A549 (cell line): ENCODE measurements at regions not wholly inside any gene's neighbourhood (a gene's known extent, or its start where the extent isn't known, plus 50 kb on each side); places are given as distances from the start of the nearest gene placed in this dataset.

Experiments
- CHD2 ChIP-seq: fragments of 150-350 bp; IDR thresholded peaks from 2 replicates; pipeline ENCODE4 v1.6.1; 2014; ENCODE audit warnings: low read length; ENCODE audit not compliant: partially characterized antibody
- KDM1A ChIP-seq: fragments of 200-600 bp; sonication (generic); IDR thresholded peaks from 2 replicates; pipeline ENCODE4 v1.6.1; 2016; ENCODE audit warnings: low read depth, mild to moderate bottlenecking
- NFE2L2 ChIP-seq: fragments of 150-350 bp; conservative IDR thresholded peaks from 2 replicates; pipeline ENCODE4 v1.6.1; 2014; ENCODE audit warnings: low read length
- PHF8 ChIP-seq: fragments of 200-600 bp; sonication (generic); IDR thresholded peaks from 2 replicates; pipeline ENCODE4 v1.6.1; 2016; ENCODE audit warnings: low read depth, mild to moderate bottlenecking, antibody characterized with exemption, moderate library complexity, borderline replicate concordance
- POLR2A ChIP-seq: IDR thresholded peaks from 2 replicates; pipeline ENCODE4 v1.6.1; 2012; ENCODE audit warnings: mild to moderate bottlenecking, low read length
- POLR2AphosphoS2 ChIP-seq: conservative IDR thresholded peaks from 2 replicates; pipeline ENCODE4 v1.6.1; 2012; ENCODE audit warnings: low read length, improper control_type of control experiment, inconsistent platforms
- RNF2 ChIP-seq: fragments of 200-600 bp; sonication (generic); IDR thresholded peaks from 2 replicates; pipeline ENCODE4 v1.6.1; 2016; ENCODE audit warnings: low read depth, mild to moderate bottlenecking, antibody characterized with exemption, moderate library complexity, borderline replicate concordance
- TF ChIP-seq, protein P1 (sequence below): fragments of 150-350 bp; IDR thresholded peaks from 2 replicates; pipeline ENCODE4 v1.6.1; 2014; ENCODE audit warnings: low read depth, mild to moderate bottlenecking, low read length
- TF ChIP-seq, protein P2 (sequence below): fragments of 450-650 bp; IDR thresholded peaks from 2 replicates; pipeline ENCODE4 v1.6.1; 2014; ENCODE audit warnings: antibody characterized with exemption
- TF ChIP-seq, protein P3 (sequence below): fragments of 200-600 bp; sonication (generic); IDR thresholded peaks from 2 replicates; pipeline ENCODE4 v1.6.1; 2016; ENCODE audit warnings: antibody characterized with exemption, mild to moderate bottlenecking, moderate library complexity
- TF ChIP-seq, protein P4 (sequence below): fragments of >200 bp; sonication (Bioruptor Twin); formaldehyde crosslinking; IDR thresholded peaks from 3 replicates; pipeline ENCODE4 v1.5.1; 2016

DNA sequence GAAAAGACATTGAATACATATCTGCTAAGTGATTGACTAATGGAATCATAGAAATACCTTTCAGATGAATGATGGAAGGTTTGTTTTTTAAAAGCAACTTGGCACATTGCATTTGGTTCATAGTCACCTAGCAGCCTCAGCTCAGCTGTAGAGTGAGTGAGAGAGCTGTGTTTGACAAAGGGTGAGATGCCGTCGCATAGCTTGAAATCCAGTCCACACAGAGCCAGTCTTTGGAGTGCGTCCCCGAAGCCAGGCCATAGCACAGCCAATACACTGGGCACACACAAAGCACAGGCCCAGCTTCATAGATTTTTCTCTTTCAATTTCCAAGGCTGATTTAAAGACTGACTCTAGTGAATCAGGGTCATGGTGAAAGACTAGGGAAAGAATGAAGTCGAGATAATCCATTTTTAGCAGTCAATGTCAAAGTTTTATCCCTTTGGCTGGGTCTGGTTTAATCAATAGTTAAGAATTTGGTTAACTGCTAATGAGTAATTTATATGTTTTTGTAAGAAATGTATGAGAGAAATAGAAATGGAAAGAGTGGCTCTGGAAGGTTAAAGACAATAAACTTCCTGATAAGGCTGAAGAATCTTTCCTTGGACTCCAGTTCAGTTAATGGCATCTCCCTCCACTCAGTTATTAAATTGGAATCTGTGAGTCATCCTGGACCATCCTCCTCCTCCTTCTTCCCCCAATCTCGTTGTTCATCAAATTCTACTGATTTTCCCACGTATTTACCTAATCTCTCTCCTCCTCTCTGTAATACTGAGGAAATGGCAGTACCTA lies 101.2 kb upstream of the IRF2BP2 start:
- no peak for TF ChIP-seq CHD2
- TF ChIP-seq, protein P1, sequence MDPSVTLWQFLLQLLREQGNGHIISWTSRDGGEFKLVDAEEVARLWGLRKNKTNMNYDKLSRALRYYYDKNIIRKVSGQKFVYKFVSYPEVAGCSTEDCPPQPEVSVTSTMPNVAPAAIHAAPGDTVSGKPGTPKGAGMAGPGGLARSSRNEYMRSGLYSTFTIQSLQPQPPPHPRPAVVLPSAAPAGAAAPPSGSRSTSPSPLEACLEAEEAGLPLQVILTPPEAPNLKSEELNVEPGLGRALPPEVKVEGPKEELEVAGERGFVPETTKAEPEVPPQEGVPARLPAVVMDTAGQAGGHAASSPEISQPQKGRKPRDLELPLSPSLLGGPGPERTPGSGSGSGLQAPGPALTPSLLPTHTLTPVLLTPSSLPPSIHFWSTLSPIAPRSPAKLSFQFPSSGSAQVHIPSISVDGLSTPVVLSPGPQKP = no peak
- TF ChIP-seq, protein P2, sequence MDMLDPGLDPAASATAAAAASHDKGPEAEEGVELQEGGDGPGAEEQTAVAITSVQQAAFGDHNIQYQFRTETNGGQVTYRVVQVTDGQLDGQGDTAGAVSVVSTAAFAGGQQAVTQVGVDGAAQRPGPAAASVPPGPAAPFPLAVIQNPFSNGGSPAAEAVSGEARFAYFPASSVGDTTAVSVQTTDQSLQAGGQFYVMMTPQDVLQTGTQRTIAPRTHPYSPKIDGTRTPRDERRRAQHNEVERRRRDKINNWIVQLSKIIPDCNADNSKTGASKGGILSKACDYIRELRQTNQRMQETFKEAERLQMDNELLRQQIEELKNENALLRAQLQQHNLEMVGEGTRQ = no peak
- no peak for TF ChIP-seq RNF2
- TF ChIP-seq, protein P3, sequence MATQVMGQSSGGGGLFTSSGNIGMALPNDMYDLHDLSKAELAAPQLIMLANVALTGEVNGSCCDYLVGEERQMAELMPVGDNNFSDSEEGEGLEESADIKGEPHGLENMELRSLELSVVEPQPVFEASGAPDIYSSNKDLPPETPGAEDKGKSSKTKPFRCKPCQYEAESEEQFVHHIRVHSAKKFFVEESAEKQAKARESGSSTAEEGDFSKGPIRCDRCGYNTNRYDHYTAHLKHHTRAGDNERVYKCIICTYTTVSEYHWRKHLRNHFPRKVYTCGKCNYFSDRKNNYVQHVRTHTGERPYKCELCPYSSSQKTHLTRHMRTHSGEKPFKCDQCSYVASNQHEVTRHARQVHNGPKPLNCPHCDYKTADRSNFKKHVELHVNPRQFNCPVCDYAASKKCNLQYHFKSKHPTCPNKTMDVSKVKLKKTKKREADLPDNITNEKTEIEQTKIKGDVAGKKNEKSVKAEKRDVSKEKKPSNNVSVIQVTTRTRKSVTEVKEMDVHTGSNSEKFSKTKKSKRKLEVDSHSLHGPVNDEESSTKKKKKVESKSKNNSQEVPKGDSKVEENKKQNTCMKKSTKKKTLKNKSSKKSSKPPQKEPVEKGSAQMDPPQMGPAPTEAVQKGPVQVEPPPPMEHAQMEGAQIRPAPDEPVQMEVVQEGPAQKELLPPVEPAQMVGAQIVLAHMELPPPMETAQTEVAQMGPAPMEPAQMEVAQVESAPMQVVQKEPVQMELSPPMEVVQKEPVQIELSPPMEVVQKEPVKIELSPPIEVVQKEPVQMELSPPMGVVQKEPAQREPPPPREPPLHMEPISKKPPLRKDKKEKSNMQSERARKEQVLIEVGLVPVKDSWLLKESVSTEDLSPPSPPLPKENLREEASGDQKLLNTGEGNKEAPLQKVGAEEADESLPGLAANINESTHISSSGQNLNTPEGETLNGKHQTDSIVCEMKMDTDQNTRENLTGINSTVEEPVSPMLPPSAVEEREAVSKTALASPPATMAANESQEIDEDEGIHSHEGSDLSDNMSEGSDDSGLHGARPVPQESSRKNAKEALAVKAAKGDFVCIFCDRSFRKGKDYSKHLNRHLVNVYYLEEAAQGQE = no peak
- TF ChIP-seq, protein P4, sequence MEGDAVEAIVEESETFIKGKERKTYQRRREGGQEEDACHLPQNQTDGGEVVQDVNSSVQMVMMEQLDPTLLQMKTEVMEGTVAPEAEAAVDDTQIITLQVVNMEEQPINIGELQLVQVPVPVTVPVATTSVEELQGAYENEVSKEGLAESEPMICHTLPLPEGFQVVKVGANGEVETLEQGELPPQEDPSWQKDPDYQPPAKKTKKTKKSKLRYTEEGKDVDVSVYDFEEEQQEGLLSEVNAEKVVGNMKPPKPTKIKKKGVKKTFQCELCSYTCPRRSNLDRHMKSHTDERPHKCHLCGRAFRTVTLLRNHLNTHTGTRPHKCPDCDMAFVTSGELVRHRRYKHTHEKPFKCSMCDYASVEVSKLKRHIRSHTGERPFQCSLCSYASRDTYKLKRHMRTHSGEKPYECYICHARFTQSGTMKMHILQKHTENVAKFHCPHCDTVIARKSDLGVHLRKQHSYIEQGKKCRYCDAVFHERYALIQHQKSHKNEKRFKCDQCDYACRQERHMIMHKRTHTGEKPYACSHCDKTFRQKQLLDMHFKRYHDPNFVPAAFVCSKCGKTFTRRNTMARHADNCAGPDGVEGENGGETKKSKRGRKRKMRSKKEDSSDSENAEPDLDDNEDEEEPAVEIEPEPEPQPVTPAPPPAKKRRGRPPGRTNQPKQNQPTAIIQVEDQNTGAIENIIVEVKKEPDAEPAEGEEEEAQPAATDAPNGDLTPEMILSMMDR = no peak
- no peak for TF ChIP-seq POLR2A
- no peak for TF ChIP-seq NFE2L2
- no peak for TF ChIP-seq POLR2AphosphoS2
- TF ChIP-seq KDM1A = no peak
- TF ChIP-seq PHF8 = no peak
